Type B pancreatic cell (in vitro differentiated cells): ENCODE measurements at regions not wholly inside any gene's neighbourhood (a gene's known extent, or its start where the extent isn't known, plus 50 kb on each side); places are given as distances from the start of the nearest gene placed in this dataset.
"Not testable (repeated sequence)": the region's sequence is repeated elsewhere in the genome, so short reads cannot be mapped to it uniquely, and the experiment has no call there.

Experiments used
- DNase-seq: peaks from one replicate; pipeline ENCODE4 v3.0.0; 2021; ENCODE audit warnings: mixed read lengths; ENCODE audit not compliant: unreplicated experiment; ENCODE audit errors: extremely low spot score
- H3K27ac Mint-ChIP-seq: 2 replicates; pipeline ENCODE4 v1.8.0; 2021; ENCODE audit warnings: mild to moderate bottlenecking, mixed read lengths
- H3K27me3 Mint-ChIP-seq: 2 replicates; pipeline ENCODE4 v1.8.0; 2021; ENCODE audit warnings: mixed read lengths
- H3K36me3 Mint-ChIP-seq: 2 replicates; pipeline ENCODE4 v1.8.0; 2021; ENCODE audit warnings: mixed read lengths
- H3K4me1 Mint-ChIP-seq: one replicate; pipeline ENCODE4 v1.8.0; 2021; ENCODE audit warnings: mixed read lengths; ENCODE audit not compliant: unreplicated experiment
- H3K4me3 Mint-ChIP-seq: 2 replicates; pipeline ENCODE4 v1.8.0; 2021; ENCODE audit warnings: mild to moderate bottlenecking, mixed read lengths
- H3K9me3 Mint-ChIP-seq: 2 replicates; pipeline ENCODE4 v1.8.0; 2021; ENCODE audit warnings: mixed read lengths
- TF ChIP-seq, protein P1 (sequence below): fragments of 200-600 bp; sonication (generic); conservative IDR thresholded peaks from 2 replicates; pipeline ENCODE4 v1.5.0; 2021; ENCODE audit warnings: antibody characterized with exemption, mild to moderate bottlenecking

DNA sequence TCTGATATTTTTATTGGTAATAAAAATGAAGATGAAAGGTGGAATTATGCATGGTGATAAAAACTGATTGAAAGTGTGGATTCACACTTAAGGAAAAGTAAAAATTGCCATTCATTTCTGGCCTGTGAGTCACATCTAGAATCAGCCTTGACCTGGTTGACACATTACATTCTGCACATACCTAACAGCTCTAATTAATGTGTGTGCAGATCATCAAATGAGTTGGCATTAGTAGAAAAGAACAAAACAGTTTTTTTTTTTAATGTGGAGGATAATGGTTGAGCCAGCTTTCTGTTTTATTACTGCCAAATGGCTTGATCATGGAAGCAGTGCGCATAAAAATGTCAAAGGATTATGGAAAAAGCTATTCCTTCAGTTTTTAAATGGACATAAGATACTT, 142.6 kb upstream of the TMEM196 start:
- Mint-ChIP-seq H3K4me1 (peaks cover 7% of the 10 kb centered on the region), H3K27me3 (no peaks in the 10 kb centered on the region), H3K9me3 (no peaks in the 10 kb centered on the region), H3K27ac (no peak overlapping the region), H3K4me3 (no peak overlapping the region), H3K36me3 (no peaks in the 10 kb centered on the region)
- DNase-seq = no peak
- TF ChIP-seq, protein P1, sequence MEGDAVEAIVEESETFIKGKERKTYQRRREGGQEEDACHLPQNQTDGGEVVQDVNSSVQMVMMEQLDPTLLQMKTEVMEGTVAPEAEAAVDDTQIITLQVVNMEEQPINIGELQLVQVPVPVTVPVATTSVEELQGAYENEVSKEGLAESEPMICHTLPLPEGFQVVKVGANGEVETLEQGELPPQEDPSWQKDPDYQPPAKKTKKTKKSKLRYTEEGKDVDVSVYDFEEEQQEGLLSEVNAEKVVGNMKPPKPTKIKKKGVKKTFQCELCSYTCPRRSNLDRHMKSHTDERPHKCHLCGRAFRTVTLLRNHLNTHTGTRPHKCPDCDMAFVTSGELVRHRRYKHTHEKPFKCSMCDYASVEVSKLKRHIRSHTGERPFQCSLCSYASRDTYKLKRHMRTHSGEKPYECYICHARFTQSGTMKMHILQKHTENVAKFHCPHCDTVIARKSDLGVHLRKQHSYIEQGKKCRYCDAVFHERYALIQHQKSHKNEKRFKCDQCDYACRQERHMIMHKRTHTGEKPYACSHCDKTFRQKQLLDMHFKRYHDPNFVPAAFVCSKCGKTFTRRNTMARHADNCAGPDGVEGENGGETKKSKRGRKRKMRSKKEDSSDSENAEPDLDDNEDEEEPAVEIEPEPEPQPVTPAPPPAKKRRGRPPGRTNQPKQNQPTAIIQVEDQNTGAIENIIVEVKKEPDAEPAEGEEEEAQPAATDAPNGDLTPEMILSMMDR = no peak

DNA sequence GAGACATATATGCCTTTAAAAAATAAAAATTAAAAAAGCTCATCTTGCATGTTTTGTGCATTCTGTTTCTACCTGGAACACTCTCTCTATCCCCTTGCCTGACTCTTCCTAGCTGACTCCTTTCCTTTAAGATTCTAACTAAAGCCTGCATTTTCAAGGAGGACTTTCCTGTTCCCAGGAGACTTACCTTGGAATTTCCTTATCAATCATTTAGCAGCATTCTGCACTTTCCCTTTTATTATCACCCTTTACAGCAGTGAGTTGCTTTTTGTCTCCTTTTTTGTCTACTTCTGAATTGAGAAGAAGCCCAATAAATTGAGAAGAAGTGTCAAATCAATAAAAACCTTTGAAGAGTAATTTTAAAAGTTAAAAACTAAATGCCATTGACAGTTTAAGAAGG, 142.2 kb upstream of the TMEM196 start:
- Mint-ChIP-seq H3K27ac (no peak overlapping the region), H3K27me3 (no peaks in the 10 kb centered on the region), H3K4me3 (no peak overlapping the region), H3K36me3 (no peaks in the 10 kb centered on the region), H3K4me1 (peaks cover 7% of the 10 kb centered on the region), H3K9me3 (no peaks in the 10 kb centered on the region)
- DNase-seq = no peak
- TF ChIP-seq, protein P1 = no peak

DNA sequence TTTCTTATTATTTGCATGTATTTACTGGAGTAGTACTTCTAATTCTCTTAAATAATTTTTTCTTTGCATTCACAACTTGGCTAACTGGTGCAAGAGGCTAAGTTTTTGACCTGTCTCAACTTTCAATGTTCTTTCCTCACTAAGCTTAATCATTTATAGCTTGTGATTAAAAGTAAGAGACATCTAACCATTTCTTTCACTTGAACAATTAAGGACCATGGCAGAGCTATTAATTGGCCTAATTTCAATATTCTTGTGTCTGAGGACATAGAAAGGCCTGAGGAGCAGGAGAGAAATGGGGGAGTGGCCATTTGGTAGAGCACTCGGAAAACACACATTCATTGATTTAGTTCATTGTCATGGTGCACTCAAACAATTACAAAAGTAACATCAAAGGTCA, 141.4 kb upstream of the TMEM196 start:
- no peaks in the 10 kb centered on the region for H3K9me3 Mint-ChIP-seq
- H3K27ac Mint-ChIP-seq = no peak overlapping the region
- no peaks in the 10 kb centered on the region for H3K27me3 Mint-ChIP-seq
- no peak for DNase-seq
- TF ChIP-seq, protein P1 = no peak
- H3K36me3 Mint-ChIP-seq = no peaks in the 10 kb centered on the region
- peaks cover 7% of the 10 kb centered on the region for H3K4me1 Mint-ChIP-seq
- H3K4me3 Mint-ChIP-seq = no peak overlapping the region

DNA sequence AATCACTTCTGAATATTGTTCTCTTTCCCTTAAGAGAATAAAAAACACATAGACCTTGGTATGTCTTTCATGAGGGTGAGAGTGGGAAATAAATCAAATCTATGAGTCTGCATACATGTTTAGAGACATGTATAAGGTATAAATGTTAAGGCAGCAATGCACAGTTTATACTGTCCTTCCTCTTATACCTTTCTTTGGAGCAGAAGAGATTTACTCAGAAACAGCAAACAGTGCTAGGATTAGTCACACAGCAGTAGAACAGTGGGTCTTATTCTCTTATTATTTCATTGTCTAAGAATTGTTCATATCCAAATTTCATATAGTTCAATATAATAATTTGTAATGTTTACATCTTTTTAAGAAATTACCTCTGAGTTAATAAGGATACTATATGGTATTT, 126.7 kb upstream of the TMEM196 start:
- Mint-ChIP-seq H3K4me3 (no peak overlapping the region), H3K4me1 (no peaks in the 10 kb centered on the region), H3K9me3 (peaks cover 6% of the 10 kb centered on the region), H3K27ac (no peak overlapping the region), H3K27me3 (no peaks in the 10 kb centered on the region), H3K36me3 (no peaks in the 10 kb centered on the region)
- TF ChIP-seq, protein P1 = no peak
- no peak for DNase-seq

DNA sequence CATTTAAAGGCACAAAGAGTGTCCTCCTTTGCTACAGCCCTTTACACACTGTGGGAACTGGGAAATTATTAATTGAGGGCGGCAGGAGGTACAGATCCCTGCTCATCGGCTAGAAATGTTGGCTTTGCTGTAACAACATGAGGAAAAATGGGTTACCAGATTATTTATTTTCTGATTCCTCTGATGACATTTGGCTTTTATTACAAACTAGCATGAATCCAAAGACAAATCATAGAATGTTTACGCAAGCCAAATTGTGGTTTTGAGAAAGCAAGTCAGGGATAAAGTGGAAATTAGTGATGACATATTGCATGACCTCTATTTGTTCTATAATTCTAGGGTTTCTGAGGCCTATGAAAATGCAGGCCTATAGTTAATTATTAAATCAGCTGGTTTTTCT, 126.1 kb upstream of the TMEM196 start:
- no peak for DNase-seq
- no peak overlapping the region for H3K27ac Mint-ChIP-seq
- peaks cover 6% of the 10 kb centered on the region for H3K9me3 Mint-ChIP-seq
- H3K4me3 Mint-ChIP-seq = no peak overlapping the region
- TF ChIP-seq, protein P1 = no peak
- no peaks in the 10 kb centered on the region for H3K4me1 Mint-ChIP-seq
- H3K36me3 Mint-ChIP-seq = no peaks in the 10 kb centered on the region
- no peaks in the 10 kb centered on the region for H3K27me3 Mint-ChIP-seq

DNA sequence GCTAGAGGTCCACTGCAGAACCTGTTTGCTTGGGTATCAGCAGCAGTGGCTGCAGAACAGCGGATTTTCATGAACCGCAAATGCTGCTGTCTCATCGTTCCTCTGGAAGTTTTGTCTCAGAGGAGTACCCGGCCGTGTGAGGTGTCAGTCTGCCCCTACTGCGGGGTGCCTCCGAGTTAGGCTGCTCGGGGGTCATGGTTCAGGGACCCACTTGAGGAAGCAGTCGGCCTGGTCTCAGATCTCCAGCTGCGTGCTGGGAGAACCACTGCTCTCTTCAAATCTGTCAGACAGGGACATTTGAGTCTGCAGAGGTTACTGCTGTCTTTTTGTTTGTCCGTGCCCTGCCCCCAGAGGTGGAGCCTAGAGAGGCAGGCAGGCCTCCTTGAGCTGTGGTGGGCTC, 109.5 kb upstream of the TMEM196 start:
- not testable (repeated sequence) for H3K27me3 Mint-ChIP-seq, H3K4me1 Mint-ChIP-seq, H3K4me3 Mint-ChIP-seq, H3K36me3 Mint-ChIP-seq, H3K27ac Mint-ChIP-seq, H3K9me3 Mint-ChIP-seq, DNase-seq
